CD4-positive, alpha-beta memory T cell (primary cell): ENCODE measurements at regions not wholly inside any gene's neighbourhood (a gene's known extent, or its start where the extent isn't known, plus 50 kb on each side); places are given as distances from the start of the nearest gene placed in this dataset.

ENCODE experiments used
- CTCF ChIA-PET: fragments of 350-600 bp; sonication (Branson Sonifier 250); formaldehyde crosslinking; loops from one replicate; lab custom pipeline; 2021; ENCODE audit warnings: inconsistent platforms; ENCODE audit not compliant: partially characterized antibody; lab: Charles Lee
- POLR2A ChIA-PET: fragments of 350-600 bp; sonication (Branson Sonifier 250); formaldehyde crosslinking; loops from one replicate; lab custom pipeline; 2021; ENCODE audit not compliant: partially characterized antibody; lab: Charles Lee
- DNase-seq, 5 donors: peaks; one replicate each; pipeline versions ENCODE4 v3.0.0 to v3.0.0-alpha.2; 2020 to 2022; ENCODE audit warnings: mixed read lengths in 1 of 5
- H3K27ac ChIP-seq: one replicate; pipeline ENCODE4 v1.7.0; 2013; ENCODE audit warnings: low read depth, low read length
- H3K27me3 ChIP-seq: 2 replicates; pipeline ENCODE4 v1.7.0; 2013; ENCODE audit warnings: mild to moderate bottlenecking, low read length, moderate library complexity; ENCODE audit not compliant: insufficient read depth
- H3K36me3 ChIP-seq: 2 replicates; pipeline ENCODE4 v1.7.0; 2013; ENCODE audit warnings: mild to moderate bottlenecking, low read length, moderate library complexity; ENCODE audit not compliant: insufficient read depth
- H3K4me1 ChIP-seq: 2 replicates; pipeline ENCODE4 v1.7.0; 2013; ENCODE audit warnings: mild to moderate bottlenecking, low read length, moderate library complexity; ENCODE audit not compliant: insufficient read depth
- H3K4me3 ChIP-seq, 2 donors: one replicate each; pipeline ENCODE4 v1.7.0; 2013; ENCODE audit warnings: low read length in 2 of 2, mild to moderate bottlenecking in 1 of 2
- H3K9me3 ChIP-seq, 2 donors: one replicate each; pipeline ENCODE4 v1.7.0; 2013; ENCODE audit warnings: low read length in 2 of 2, control low read depth in 1 of 2; ENCODE audit not compliant: control insufficient read depth in 1 of 2
- H3K27ac Mint-ChIP-seq, 7 donors: one replicate each; pipeline ENCODE4 v1.8.0; 2020 to 2021; ENCODE audit warnings: mixed read lengths in 7 of 7, mild to moderate bottlenecking in 6 of 7, inconsistent platforms in 3 of 7, moderate library complexity in 3 of 7
- H3K27me3 Mint-ChIP-seq, 2 donors: one replicate each; pipeline ENCODE4 v1.8.0; 2020 to 2021; ENCODE audit warnings: mixed read lengths in 2 of 2
- H3K36me3 Mint-ChIP-seq, 2 donors: one replicate each; pipeline ENCODE4 v1.8.0; 2020 to 2021; ENCODE audit warnings: mixed read lengths in 2 of 2, inconsistent platforms in 1 of 2, mild to moderate bottlenecking in 1 of 2
- H3K4me1 Mint-ChIP-seq, 4 donors: one replicate each; pipeline ENCODE4 v1.8.0; 2020 to 2021; ENCODE audit warnings: mixed read lengths in 4 of 4, mild to moderate bottlenecking in 1 of 4
- H3K4me3 Mint-ChIP-seq, 8 donors: one replicate each; pipeline ENCODE4 v1.8.0; 2020 to 2021; ENCODE audit warnings: mixed read lengths in 8 of 8, mild to moderate bottlenecking in 7 of 8, moderate library complexity in 6 of 8, inconsistent platforms in 3 of 8
- H3K9me3 Mint-ChIP-seq, 8 donors: one replicate each; pipeline ENCODE4 v1.8.0; 2020 to 2021; ENCODE audit warnings: mixed read lengths in 8 of 8, mild to moderate bottlenecking in 5 of 8, inconsistent platforms in 3 of 8, moderate library complexity in 1 of 8
- intact Hi-C: fragments of 100-400 bp; cut with micrococcal nuclease; formaldehyde crosslinking; loops from one replicate; pipeline ENCODE4 v1.15.1; 2023

DNA sequence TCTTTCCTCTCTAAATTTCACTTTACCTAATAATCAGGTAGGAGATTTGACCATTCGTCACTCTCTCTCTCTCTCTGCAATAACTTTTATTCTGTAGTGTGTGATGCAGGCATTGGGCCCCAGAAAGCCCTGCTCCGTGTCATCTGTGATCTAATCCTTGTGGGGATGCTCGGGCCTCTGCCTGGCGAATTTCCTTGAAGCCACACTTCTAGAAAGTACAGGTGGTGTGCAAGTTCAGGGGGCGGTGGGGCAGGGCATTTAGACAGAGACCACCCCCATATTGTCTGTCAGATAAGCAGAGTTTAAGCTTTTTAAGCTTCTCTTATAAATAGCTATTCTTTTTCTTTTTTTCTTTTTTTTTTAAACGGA lies 53.4 kb upstream of the GPR12 start:
- H3K36me3 ChIP-seq = no peaks in the 10 kb centered on the region
- H3K4me3 ChIP-seq = no peak overlapping the region
- CTCF ChIA-PET = interaction anchor here (1.0 kb wide), 1 partner anchor 129 kb away, joined by 3 read pairs; no protein-coding TSS in a partner anchor
- H3K27me3 ChIP-seq = no peaks in the 10 kb centered on the region
- no peaks in the 10 kb centered on the region for H3K9me3 Mint-ChIP-seq
- H3K9me3 ChIP-seq = no peaks in the 10 kb centered on the region
- no peak overlapping the region for H3K4me3 Mint-ChIP-seq
- POLR2A ChIA-PET = no interaction called here
- H3K27me3 Mint-ChIP-seq = peaks cover 8 to 17% of the 10 kb centered on the region in 2 donors
- DNase-seq = no peak
- H3K27ac ChIP-seq = no peak overlapping the region
- intact Hi-C loops = no loop called here
- H3K4me1 Mint-ChIP-seq = no peaks in the 10 kb centered on the region
- peak overlapping the region in 1 of 7 donors; percentile 80 for H3K27ac Mint-ChIP-seq
- H3K36me3 Mint-ChIP-seq = no peaks in the 10 kb centered on the region
- H3K4me1 ChIP-seq = no peaks in the 10 kb centered on the region

GRCh38 chr13:26813321-26813979 lies 52.9 kb upstream of the GPR12 start:
- Mint-ChIP-seq H3K36me3 (no peaks in the 10 kb centered on the region), H3K9me3 (no peaks in the 10 kb centered on the region), H3K27me3 (peaks cover 8 to 21% of the 10 kb centered on the region in 2 donors), H3K27ac (no peak overlapping the region), H3K4me1 (no peaks in the 10 kb centered on the region), H3K4me3 (no peak overlapping the region)
- POLR2A ChIA-PET = no interaction called here
- no peaks in the 10 kb centered on the region for H3K27me3 ChIP-seq
- no peaks in the 10 kb centered on the region for H3K36me3 ChIP-seq
- H3K4me3 ChIP-seq = no peak overlapping the region
- no peak for DNase-seq
- H3K9me3 ChIP-seq = no peaks in the 10 kb centered on the region
- intact Hi-C loops = no loop called here
- CTCF ChIA-PET = no interaction called here
- H3K27ac ChIP-seq = no peak overlapping the region
- no peaks in the 10 kb centered on the region for H3K4me1 ChIP-seq

- Histone ChIP-seq H3K4me1 (no peaks in the 10 kb centered on the region), H3K4me3 (no peak overlapping the region), H3K36me3 (no peaks in the 10 kb centered on the region), H3K27ac (no peak overlapping the region), H3K9me3 (no peaks in the 10 kb centered on the region), H3K27me3 (no peaks in the 10 kb centered on the region)
- Mint-ChIP-seq H3K27ac (no peak overlapping the region), H3K4me1 (no peaks in the 10 kb centered on the region), H3K27me3 (peaks cover 12 to 27% of the 10 kb centered on the region in 2 donors), H3K36me3 (no peaks in the 10 kb centered on the region), H3K9me3 (peaks cover 0 to 13% (median 4%) of the 10 kb centered on the region in 8 donors), H3K4me3 (no peak overlapping the region)
- POLR2A ChIA-PET = no interaction called here
- DNase-seq = no peak
- intact Hi-C loops = no loop called here
- CTCF ChIA-PET = no interaction called here
These were observed 51.0 kb upstream of the GPR12 start for GRCh38 chr13:26811581-26811980.
